ENCODE measurements at regions not wholly inside any gene's neighbourhood (a gene's known extent, or its start where the extent isn't known, plus 50 kb on each side); places are given as distances from the start of the nearest gene placed in this dataset.

DNA sequence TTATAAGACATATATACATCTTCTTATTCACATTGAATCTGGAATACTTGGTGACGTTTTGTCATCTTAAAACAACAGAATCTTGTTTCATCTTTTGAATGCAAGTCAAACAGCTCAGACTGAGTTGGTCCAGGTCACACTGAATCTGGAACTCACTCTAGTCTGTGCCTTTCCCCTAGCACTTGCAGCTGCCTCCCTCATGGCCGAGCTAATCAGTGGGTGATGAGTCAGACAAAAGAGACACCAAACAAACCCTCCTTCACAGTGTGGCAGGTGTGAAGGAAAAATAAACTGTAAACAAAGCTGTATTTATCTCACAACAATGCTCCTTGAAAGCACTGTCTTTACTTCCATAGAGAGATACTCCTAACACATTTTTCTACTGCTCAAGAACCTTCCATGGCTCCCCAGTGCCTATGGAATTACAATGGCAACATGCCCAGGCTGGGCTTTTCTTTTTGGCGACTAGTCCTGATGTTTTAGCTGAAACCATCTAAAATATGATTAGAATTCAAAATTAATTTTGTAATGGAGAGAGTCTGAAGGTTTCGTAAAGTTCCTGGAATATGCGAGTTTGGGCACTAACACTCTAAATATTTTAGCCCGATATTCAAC lies 140.0 kb downstream of the ZNF365 start:
- TF ChIP-seq, protein P1, sequence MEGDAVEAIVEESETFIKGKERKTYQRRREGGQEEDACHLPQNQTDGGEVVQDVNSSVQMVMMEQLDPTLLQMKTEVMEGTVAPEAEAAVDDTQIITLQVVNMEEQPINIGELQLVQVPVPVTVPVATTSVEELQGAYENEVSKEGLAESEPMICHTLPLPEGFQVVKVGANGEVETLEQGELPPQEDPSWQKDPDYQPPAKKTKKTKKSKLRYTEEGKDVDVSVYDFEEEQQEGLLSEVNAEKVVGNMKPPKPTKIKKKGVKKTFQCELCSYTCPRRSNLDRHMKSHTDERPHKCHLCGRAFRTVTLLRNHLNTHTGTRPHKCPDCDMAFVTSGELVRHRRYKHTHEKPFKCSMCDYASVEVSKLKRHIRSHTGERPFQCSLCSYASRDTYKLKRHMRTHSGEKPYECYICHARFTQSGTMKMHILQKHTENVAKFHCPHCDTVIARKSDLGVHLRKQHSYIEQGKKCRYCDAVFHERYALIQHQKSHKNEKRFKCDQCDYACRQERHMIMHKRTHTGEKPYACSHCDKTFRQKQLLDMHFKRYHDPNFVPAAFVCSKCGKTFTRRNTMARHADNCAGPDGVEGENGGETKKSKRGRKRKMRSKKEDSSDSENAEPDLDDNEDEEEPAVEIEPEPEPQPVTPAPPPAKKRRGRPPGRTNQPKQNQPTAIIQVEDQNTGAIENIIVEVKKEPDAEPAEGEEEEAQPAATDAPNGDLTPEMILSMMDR (optimal IDR thresholded peaks at IDR 0.05 in 1 of 3, IDR thresholded peaks at IDR 0.05 in 1 of 3, conservative IDR thresholded peaks at IDR 0.05 in 1 of 3; ENCODE audit: extremely low read depth in 1 of 3, insufficient read depth in 2 of 3, low read length in 3 of 3) = no peak
- TF ChIP-seq EZH2 (IDR thresholded peaks at IDR 0.05; ENCODE audit: low read length) = no peak
